Hematopoietic multipotent progenitor cell treated with erythropoietin and hydrocortisone succinate and interleukin-3 and kit ligand, for 6 days (in vitro differentiated cells): ENCODE measurements at regions not wholly inside any gene's neighbourhood (a gene's known extent, or its start where the extent isn't known, plus 50 kb on each side); places are given as distances from the start of the nearest gene placed in this dataset.
A peak's percentile ranks its signal among the peaks of the same experiment; 100 is the strongest.

ENCODE experiments used
- DNase-seq: peaks from one replicate; pipeline ENCODE4 v3.0.0-alpha.2; 2015

DNA sequence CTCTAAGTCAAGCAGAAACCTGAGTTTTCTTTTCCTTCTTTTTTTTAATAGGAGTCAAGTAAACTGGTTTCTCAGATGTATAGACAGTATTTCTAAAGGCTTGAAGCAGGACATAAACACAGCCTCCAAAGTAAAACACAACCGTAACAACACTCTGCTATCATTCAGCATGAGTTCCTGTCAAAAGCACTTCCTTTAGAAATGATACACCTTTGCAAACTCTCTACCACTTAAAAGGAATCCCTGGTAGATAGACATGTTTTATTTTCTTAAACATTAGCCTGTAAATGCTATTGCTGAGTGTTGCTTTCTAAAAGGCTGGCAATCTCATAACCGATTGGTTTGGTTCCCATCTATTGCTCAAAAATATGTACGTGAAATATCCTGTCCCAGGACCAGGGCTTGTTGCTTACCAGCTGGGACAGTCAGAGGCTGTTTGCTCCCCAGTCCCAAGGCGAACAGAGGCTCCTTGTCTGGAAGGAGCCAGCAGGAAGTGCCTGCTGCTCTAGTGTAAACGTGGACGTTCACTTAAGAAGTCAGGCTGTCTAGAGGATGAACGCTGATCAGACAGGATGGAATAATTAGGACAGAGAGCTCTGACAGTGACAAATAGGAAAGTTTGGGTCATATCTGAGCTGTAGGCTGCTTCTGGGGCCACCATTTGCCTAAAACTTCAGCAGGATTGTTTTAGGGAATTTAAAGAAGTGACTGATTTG lies 173.9 kb upstream of the KLF3 start:
- DNase-seq = no peak

DNA sequence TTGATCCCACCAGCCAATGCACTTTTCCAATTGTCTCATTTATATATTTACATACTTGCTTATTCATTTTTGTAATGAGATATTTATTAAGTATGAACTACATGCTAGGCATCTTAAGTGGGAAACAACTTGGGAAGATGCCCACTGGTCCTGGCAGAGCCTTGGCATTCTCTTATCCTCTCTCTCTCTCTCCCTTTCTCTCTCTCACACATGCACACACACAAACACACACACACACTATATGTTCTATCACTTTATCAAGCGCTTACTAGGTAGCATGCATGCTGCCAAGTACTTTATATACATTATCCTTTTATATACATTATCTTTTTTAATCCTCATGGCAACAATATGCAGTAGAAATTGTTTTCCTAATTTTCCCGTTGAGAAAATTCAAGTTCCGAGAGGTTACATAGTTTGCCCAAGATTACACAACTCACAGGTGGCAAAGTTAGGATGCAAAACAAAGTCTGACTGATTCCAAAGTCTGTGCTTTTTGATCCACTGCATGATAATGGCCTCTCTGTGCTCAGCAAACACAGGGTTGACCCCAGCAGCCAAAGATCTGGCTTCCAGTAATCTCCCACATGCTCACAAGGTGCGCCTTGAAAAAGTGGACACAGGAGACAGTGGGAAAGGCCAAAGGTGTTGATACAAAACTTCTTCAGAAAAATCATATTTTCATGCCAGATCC lies 173.1 kb upstream of the KLF3 start:
- no peak for DNase-seq

DNA sequence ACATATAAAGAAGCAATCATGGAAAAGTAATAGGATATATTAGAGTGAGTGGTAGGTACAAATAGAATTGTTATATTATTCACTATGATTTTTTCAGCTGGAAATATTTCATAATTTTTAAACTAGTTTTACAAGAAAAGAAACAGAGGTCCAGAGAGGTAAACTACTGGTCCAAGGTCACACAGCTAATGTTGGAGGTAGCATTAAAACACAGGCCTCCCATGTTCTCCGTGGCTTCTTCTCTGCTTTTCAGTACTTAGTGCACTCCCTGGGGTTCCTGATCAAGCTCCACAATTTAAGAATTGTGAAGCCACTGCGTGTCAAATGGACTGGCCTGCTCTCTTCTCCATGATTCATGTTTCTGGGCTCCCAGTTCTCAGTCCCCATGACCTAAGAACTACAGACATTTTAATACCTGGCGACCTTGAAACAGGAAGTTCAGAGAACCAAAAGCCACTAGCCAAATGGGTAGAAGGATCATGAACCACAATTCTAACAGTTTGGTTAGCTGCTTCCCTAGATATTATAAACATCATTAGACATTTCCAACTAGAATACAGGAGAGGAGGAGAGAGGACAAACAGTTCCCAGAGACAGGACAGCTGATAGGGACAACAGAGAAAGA lies 172.0 kb upstream of the KLF3 start:
- no peak for DNase-seq

DNA sequence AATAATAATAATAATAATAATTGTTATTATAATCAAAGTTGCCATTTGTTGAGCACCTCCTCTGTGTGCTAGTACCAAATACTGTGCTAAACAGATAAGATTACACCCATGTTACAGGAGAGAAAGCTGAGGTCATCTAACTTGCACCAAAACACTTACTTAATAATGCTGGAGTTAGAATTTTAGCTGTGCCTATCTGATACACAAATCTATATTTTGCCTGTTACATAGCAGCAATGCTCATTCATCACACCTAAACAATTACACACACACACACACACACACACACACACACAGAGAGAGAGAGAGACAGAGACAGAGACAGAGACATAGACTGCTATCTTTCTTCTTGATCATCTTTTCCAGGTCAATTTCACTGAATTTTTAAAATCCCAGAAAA lies 170.9 kb upstream of the KLF3 start:
- DNase-seq = peak; percentile 70

DNA sequence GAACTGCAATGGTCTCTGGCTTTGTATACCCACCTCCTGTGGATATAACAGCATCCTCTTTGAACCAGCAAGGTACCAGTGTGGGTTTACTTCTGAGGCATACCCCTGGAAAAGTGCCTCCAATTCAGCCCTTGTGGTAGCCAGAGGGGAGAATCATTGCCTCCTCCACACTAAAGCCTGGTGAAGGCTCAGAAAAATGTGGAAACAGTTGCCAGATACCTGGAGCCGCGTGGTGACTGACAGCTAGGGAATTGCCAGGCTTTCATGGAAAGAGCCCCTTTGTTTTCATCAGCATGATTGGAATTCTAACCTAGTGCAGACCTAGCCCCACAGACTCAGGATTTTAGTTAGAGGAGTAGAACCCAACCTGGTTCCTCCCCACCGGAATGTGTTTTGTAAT lies 168.6 kb upstream of the KLF3 start:
- DNase-seq = no peak

DNA sequence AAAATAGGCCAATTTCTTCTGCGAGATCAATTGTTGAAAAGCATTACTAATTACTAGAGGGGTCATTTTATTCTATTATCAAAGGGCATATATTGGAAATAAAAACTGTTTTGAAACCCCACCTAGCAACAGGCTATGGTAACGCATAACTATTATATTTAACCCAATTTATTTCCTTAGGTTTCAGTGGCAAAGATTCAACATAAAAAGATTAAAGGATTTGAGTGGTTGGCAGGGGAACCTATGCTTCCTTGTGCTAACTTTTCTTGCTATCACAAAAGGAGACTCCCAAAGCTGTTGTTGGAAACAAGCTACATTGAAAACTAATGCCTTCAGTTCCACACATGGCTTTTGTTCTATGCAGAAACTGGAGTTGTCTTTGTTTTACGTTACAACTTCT lies 166.9 kb upstream of the KLF3 start:
- no peak for DNase-seq

DNA sequence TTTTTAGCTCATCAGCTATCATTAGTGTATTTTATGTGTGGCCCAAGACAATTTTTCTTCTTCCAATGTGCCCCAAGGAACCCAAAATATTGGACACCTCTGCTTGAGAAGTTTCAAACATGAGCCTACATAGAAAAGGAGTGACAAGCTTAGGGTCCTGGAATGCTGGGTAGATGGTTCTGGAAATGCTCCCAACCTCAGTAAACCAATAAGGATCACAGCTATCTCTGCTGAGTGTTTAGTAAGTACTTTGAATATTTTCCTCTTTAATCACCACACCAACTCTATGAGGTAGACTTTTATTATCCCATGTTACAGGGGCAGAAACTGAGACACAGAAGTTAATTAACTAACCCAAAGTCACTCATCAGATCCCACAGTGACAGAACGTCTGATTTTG lies 164.9 kb upstream of the KLF3 start:
- no peak for DNase-seq

DNA sequence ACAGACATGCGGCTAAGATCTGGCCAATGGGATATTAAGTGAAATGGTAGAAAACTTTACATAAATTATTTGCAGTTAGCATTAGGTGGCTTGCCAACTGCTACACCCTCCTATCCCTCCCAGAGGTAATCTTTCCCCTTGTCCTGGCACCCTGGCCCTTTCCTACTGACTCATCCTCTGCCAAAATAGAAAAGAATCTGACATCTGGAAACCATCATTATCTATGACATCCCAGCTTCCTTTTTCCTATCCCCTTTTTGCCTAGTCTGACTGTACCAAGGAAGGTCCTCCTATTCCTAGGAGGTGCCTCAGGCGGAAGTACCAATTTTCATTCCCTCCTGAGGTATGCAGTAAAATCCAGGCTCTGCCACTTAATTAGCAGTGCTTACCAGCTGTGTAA lies 163.6 kb upstream of the KLF3 start:
- DNase-seq = no peak

DNA sequence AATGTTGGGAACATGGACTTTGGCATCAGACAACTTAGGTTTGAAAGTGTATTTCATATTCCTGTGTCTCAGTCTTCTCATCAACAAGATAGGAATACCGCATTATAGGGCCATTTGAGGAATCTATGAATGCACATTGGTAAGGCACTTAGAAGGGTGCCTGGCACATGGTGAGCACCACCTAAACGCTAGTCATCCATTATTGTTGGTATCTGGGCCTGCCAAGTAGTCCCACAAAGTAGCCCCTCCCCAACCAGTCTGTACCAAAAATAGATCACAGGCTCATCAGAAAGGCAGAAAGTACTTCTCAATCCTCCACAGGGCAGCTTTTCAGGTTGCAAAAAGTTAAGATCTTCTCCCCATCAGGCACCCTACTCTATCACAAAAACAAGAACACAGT lies 162.3 kb upstream of the KLF3 start:
- no peak for DNase-seq

DNA sequence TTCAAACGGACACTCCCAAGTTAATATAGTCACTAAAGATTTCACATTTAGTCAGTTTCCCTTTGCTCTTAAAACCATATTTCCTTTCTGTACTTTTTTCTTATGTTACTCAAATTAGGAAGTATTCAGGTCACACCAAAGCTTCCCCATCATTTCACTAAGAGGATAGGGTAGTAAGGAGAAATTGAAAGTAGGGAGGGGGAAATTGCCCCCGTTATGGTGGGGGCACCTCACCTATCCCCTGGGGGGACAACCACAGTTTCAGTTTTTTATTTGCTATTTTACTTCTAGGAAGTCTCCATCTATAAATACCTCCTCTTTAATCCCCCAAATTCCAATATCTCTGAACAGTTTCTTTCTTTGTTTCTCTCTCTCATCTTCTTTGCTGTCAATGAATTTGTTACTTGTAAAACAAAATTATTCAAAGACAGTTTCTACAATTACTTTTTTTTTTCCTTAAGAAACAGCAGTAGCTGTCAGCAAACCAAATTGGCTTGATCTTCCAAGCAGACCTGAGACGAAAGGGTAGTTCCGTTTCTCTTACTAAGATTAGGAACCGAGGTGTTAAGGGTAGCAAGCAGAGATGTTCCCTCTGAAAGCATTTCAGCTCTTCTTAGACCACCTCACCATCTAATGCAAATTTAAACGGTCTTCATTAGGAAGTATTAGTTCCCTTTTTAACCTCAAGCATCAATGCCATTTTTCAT lies 160.2 kb upstream of the KLF3 start:
- DNase-seq = no peak

DNA sequence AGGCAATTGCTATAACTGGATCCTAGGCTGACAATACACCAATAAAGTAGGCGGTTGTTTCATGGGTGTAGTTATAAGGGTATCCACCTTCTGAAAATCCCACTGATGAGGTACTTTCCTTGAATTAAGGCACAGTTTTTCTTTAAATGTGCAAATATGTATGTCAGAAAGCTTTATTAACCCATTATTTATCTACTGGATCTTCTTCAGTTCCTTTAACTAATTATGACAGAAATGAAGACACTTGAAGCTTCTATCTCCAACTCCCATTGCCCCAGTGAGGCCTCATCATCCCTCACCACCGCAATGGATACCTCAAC lies 159.6 kb upstream of the KLF3 start:
- DNase-seq = no peak

DNA sequence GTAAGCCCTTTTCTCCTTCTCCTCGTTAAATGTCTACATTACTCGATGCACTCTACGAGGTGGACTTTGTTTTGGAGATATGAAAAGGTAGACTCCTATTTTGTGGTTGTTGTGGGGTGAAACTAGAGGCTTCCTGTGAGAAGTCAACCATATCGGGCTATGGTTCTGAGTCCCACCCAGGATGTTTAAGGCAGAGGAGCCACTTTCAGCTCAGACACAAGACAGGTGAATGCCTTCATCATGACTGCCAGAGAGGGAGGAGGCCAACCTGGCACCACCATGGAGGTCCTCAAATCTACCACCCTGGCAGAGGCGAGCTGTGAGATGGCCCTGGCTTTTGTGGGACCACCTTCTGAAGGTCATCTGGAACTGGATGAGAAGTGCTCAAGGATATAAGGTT lies 154.4 kb upstream of the KLF3 start:
- no peak for DNase-seq

DNA sequence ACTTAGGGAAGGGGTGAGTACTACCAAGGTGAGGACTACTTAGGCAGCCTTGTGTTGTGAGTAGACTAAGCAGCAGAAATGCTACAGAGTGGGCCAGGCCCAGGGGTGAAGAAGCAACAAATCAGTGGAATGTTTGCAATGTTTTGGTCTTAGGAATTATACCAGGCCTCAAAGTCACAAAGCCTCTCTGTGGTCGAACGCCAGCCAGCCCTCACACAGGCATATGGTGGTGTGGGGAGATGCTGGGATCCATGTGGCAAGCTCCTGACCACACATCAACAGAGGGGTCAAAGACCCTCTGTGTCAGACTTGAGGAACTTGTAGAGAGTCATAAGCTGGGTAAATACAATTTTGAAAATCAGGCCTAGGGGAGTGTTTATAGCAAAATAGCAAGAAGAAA lies 153.8 kb upstream of the KLF3 start:
- no peak for DNase-seq

DNA sequence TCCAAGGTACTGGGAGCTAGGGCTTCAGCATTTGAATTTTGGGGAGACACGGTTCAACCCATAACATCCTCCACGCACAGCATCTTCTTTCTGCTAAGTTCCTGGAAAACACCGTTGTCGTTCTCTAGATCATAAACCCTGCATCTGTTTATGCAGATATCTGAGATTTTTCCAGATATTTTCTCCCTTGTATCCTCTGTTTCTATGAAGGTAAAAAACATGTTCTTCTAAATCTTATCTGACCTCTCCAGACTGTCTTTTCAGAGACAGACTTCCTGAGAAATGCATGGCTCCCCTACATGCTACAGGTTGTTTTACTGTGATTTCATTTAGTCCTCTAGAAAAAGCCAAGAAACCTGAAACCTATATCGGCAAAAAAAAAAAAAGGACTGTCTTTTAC lies 152.3 kb upstream of the KLF3 start:
- no peak for DNase-seq

DNA sequence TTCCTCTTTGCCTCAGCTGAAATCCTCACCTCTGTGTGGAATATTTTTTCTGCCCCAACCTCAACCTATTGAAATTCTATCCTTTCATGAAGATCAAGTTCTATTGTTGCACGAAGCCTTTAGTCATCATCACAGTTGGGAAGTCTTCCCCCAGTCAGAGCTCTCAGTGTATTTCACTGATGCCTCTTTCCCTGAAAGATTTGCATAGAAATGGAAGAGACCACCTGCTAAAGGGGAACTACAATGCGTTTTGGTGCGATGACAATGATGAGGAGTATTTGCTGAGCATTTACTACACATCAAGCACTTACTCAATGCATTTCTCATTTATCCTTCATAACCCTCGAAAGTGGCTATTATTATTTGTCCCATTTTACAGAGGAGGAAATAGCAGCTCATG lies 151.2 kb upstream of the KLF3 start:
- DNase-seq = no peak

DNA sequence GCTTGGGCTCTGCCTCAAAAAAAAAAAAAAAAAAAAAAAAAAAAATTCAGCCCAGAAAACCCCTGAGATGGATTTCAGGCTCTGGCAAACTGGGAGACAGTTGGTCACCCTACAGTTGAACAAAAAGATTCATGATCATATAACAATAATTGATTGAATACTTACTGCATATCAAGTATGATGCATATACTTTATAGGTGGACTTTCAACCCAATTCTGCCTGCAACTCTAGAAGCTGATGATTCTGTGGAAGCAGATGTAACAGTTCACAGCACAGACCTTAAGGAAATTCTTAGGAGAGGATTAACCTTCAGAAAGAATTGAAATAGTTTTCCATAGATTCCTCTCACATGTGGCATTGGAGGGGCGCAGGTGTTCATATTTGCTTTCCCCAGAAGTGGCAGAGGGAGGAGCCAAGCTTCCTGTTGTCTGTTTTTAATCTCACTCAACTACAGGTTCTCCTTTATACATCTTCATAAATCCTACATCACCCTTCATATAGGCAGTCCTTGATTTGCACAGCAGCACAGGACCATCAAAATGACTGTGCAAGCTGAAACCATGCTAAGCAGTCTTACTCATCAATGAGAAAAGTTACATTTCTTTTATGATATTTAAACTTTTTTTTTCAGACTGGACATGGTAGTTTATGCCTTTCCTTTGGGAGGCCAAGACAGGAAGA lies 149.4 kb upstream of the KLF3 start:
- no peak for DNase-seq

DNA sequence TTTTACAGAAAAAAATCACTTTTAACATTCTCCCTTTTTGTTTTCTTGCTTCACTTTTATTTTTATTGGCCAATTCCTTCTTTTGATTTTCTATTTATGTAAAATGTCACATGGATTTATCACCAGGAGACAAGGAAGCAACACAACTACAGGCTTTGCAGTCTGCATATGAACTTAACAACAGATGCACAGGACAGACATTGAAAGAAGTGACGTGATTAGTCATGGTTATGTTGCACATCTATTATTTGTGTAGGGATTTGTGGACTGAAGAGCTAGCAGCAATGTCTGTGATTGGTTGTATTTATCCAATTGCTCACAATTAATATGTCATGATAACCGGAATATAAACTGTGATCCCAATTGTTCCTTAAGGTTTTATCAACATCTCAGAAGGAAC lies 147.8 kb upstream of the KLF3 start:
- DNase-seq = no peak

DNA sequence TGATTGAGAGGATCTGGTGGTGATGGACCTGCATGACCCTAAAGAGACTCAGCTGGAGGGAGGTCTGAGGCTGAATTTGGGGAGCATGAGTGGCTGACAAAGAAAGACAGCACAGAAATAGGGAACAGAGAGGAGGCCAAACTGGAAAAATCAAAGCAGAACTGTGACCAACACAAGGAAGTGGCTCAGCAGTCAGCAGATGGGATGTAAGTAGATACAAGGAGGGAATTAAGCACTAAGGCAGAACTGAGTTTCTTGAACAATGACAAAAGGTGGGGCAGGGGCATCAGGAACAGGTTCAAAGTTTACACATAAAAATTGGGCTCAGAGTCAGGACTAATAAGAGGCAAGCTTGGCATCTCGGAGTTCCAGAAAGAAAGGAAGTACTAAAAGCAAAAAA lies 144.3 kb upstream of the KLF3 start:
- DNase-seq = no peak

DNA sequence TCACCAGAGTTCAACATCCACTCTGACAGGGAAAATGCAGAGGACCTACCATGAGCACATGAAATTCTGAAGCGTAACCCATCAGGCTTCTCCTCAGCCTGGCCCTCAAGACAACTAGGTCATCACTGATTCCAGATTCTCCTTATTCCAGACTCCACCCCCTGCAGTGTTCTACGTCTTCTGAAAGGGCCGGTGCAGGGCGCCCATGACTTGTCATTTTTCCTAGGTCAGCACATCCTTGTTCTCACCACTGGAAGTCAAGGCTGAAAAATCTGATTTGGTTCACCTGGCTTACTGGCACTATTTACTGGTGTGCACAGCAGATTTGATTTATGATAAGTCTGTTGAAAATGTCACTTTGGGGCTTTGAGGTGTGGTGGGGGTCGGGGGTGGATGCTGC lies 140.9 kb upstream of the KLF3 start:
- DNase-seq = no peak

DNA sequence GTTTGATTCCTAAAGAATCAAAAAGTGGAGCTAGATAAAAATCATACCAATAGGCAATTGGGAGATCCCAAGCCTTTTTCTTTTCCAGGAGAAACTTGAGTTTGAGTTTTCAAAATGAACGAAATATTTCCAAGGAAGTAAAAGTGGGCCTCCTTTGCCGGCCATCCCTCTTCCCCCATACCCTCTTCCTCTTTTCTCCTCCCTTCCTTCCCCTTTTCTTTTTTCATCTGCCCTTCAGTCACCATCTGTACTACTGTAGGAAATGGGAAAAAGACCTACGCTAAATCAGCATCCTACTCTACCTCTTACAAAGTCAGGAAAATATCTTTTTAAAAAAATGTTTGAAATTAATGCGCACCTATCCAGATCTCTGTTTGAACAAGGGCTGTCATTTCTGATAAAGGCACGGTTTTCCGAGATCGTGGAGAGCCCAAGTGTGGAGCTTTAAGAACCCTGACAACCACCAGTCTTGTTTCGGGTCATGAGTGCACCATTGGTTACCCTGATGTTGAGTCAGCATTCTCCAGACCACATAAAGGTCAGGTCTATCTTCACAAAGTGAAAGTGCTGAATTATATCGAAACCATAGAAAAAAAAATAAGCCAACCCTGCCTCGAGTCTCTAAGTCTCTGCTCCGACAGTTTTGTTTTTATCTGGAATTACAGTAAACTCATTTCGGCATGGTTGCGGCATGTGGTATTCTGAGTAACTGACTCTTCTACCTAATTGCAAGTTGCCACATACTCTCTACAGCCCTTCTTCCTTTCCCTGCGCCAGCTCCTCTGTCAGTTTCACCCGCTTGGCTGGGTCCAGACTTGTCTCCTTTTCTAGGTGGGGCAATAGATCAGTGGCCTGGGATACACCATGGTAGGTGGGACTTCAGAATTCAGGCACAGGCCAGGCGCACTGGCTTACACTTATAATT lies 140.2 kb upstream of the KLF3 start:
- peak; percentile 33 for DNase-seq

DNA sequence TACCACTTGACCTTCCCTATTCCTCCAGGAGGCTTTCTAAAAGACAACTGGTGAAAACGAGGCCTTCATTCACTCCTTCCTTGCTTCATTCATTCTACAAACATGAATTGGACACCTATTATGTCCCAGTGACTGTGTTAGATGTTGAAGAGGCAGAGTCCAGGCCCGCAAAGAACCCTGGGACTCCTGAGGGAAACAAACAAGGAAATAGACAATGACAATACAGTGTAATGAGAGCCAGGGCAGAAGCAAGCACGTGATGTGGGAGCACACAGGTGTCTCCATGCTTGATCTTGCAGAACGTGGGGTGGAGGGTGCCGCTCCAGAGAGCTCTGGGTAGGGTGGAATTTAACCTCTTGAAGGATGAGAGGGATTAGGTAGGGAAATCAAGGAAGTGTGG lies 137.6 kb upstream of the KLF3 start:
- no peak for DNase-seq
